PC-3 (cell line): ENCODE measurements at regions not wholly inside any gene's neighbourhood (a gene's known extent, or its start where the extent isn't known, plus 50 kb on each side); places are given as distances from the start of the nearest gene placed in this dataset.

Source experiments
- ATAC-seq: fragments of 200-7000 bp; cut with Tn5 transposase; 2 replicates; pipeline ENCODE4 v1.9.1; 2020; ENCODE audit warnings: mild to moderate bottlenecking, moderate library complexity
- BruUV-seq: library from RNA; stranded (reverse); fragments of 400-500 nt; replicated peaks from 2 replicates; lab custom pipeline; 2021; lab: Mats Ljungman, UMichigan
- CTCF ChIA-PET: fragments of 300-600 bp; sonication (Branson Sonifier 250); formaldehyde crosslinking; loops from one replicate; lab custom pipeline; 2022; ENCODE audit warnings: antibody characterized with exemption; lab: Charles Lee
- POLR2A ChIA-PET: fragments of 300-600 bp; sonication (Branson Sonifier 250); formaldehyde crosslinking; loops from one replicate; lab custom pipeline; 2022; ENCODE audit warnings: antibody characterized with exemption; ENCODE audit not compliant: unreplicated experiment; lab: Charles Lee
- DNase-seq: peaks from one replicate; pipeline ENCODE4 v3.0.0-alpha.2; 2015
- H2AFZ ChIP-seq: fragments of 300-600 bp; sonication (generic); 2 replicates; pipeline ENCODE4 v1.6.0; 2016; ENCODE audit warnings: antibody characterized with exemption, low read length
- H3F3A ChIP-seq: fragments of 300-600 bp; sonication (generic); one replicate; pipeline ENCODE4 v1.6.0; 2017; ENCODE audit warnings: antibody characterized with exemption, low read length, control low read depth, mild to moderate bottlenecking; ENCODE audit not compliant: unreplicated experiment
- H3K27ac ChIP-seq: fragments of 300-600 bp; sonication (generic); 2 replicates; pipeline ENCODE4 v1.5.1; 2016; ENCODE audit warnings: mild to moderate bottlenecking, low read length
- H3K27me3 ChIP-seq: fragments of 300-600 bp; sonication (generic); 2 replicates; pipeline ENCODE4 v1.6.1; 2016; ENCODE audit warnings: low read length, mixed read lengths
- H3K36me3 ChIP-seq: fragments of 300-600 bp; sonication (generic); 2 replicates; pipeline ENCODE4 v1.6.1; 2016; ENCODE audit warnings: low read depth, mixed run types, low read length, mixed read lengths
- H3K4me1 ChIP-seq: fragments of 300-600 bp; sonication (generic); 2 replicates; pipeline ENCODE4 v1.5.1; 2016; ENCODE audit warnings: low read length; ENCODE audit not compliant: insufficient read depth
- H3K4me2 ChIP-seq: fragments of 300-600 bp; sonication (generic); 2 replicates; pipeline ENCODE4 v1.6.0; 2016; ENCODE audit warnings: low read length
- H3K4me3 ChIP-seq: fragments of 300-600 bp; sonication (generic); 2 replicates; pipeline ENCODE4 v1.5.1; 2016; ENCODE audit warnings: mild to moderate bottlenecking, low read length, mixed read lengths
- H3K79me2 ChIP-seq: fragments of 300-600 bp; sonication (generic); 2 replicates; pipeline ENCODE4 v1.6.1; 2017; ENCODE audit warnings: low read length, mixed read lengths
- H3K9ac ChIP-seq: fragments of 300-600 bp; sonication (generic); 2 replicates; pipeline ENCODE4 v1.6.0; 2016; ENCODE audit warnings: mild to moderate bottlenecking, low read length
- H3K9me2 ChIP-seq: fragments of 300-600 bp; sonication (generic); replicated peaks from 2 replicates; pipeline ENCODE4 v1.6.1; 2016; ENCODE audit warnings: mixed run types, low read length, mixed read lengths
- H3K9me3 ChIP-seq: fragments of 300-600 bp; sonication (generic); 2 replicates; pipeline ENCODE4 v1.6.1; 2016; ENCODE audit warnings: low read length, mixed read lengths
- H4K20me1 ChIP-seq: fragments of 300-600 bp; sonication (generic); 2 replicates; pipeline ENCODE4 v1.6.1; 2016; ENCODE audit warnings: low read length, mixed read lengths
- EZH2 ChIP-seq: fragments of 300-600 bp; sonication (generic); IDR thresholded peaks from one replicate; pipeline ENCODE4 v1.6.1; 2017; ENCODE audit warnings: antibody characterized with exemption, mild to moderate bottlenecking, low read length; ENCODE audit not compliant: unreplicated experiment
- EZH2phosphoT487 ChIP-seq: fragments of 300-600 bp; sonication (generic); IDR thresholded peaks from 2 replicates; pipeline ENCODE4 v1.6.1; 2018; ENCODE audit warnings: mild to moderate bottlenecking, antibody characterized with exemption, low read length, borderline replicate concordance
- intact Hi-C: fragments of 100-400 bp; cut with micrococcal nuclease; formaldehyde crosslinking; loops from 2 replicates; pipeline ENCODE4 v1.9.0; 2023
- TF ChIP-seq, protein P1 (sequence below): fragments of 300-600 bp; sonication (generic); conservative IDR thresholded peaks from 2 replicates; pipeline ENCODE4 v1.5.1; 2017; ENCODE audit warnings: antibody characterized with exemption, low read depth, mild to moderate bottlenecking, low read length

DNA sequence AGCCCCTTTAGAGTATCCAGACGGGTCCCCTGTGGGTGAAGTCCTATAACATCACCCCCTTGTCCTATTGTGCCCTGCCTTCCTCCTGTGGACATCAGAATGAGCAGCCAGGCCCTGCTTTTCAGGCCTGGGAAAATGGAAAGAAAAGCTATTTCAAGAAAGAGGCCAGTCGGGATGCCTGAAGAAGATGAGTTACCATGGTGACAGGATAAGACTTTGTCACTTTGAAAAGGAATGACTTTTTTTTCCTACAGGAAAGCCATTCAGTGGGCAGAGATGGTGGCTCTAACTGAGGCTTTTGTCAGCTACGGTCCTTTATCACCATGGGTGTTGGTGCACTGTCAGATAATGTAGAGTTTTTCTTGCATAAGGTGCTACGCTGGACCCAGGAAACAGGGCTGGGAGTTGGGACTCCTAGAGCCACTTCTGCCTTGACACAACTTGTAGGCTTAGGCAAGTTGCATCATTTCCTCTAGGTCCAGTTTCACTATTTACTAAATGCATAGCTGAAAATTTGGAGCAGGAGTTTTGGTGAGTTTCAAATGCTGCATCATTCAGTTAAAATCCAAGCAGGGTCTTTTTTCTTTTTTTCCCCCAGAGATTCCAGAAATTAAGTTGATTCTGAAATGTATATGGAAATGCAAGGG is 179.0 kb upstream of the ADRA1D start:
- H3K79me2 ChIP-seq = no peaks in the 10 kb centered on the region
- DNase-seq (no peak), ATAC-seq (no peak)
- H3K9me2 ChIP-seq = no peaks in the 10 kb centered on the region
- TF ChIP-seq, protein P1, sequence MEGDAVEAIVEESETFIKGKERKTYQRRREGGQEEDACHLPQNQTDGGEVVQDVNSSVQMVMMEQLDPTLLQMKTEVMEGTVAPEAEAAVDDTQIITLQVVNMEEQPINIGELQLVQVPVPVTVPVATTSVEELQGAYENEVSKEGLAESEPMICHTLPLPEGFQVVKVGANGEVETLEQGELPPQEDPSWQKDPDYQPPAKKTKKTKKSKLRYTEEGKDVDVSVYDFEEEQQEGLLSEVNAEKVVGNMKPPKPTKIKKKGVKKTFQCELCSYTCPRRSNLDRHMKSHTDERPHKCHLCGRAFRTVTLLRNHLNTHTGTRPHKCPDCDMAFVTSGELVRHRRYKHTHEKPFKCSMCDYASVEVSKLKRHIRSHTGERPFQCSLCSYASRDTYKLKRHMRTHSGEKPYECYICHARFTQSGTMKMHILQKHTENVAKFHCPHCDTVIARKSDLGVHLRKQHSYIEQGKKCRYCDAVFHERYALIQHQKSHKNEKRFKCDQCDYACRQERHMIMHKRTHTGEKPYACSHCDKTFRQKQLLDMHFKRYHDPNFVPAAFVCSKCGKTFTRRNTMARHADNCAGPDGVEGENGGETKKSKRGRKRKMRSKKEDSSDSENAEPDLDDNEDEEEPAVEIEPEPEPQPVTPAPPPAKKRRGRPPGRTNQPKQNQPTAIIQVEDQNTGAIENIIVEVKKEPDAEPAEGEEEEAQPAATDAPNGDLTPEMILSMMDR = no peak
- TF ChIP-seq EZH2 (no peak), EZH2phosphoT487 (no peak)
- H3K27me3 ChIP-seq = no peaks in the 10 kb centered on the region
- no peak overlapping the region for H3K9ac ChIP-seq
- POLR2A ChIA-PET = no interaction called here
- CTCF ChIA-PET = interaction anchor here (0.7 kb wide), 1 partner anchor 1019 kb away, joined by 5 read pairs; no protein-coding TSS in a partner anchor
- no peaks in the 10 kb centered on the region for H3K9me3 ChIP-seq
- no TSS peak for BruUV-seq
- intact Hi-C loops = no loop called here
- no peak overlapping the region for H2AFZ ChIP-seq
- no peaks in the 10 kb centered on the region for H3K4me1 ChIP-seq
- H3K36me3 ChIP-seq = no peaks in the 10 kb centered on the region
- no peak overlapping the region for H3K4me2 ChIP-seq
- H4K20me1 ChIP-seq = no peaks in the 10 kb centered on the region
- H3K27ac ChIP-seq = no peak overlapping the region
- H3K4me3 ChIP-seq = no peak overlapping the region
- no peaks in the 10 kb centered on the region for H3F3A ChIP-seq

DNA sequence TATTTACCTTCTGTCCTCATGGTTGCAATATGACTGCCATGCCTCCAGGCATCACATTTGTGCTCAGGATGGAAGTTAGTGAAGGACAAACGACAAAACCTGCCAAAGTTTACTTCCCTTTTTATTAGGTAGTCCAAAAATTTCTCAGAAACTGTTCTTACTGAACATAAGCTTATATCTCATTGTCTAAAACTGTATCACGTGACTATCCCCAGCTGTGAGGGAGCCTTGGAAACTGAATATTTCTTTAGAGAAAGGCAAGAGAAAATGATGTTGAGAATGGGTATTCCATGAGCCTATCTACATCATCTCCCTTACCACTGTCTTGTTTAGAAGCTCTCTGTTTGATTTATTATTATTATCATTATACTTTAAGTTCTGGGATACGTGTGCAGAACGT is 169.1 kb upstream of the ADRA1D start:
- no TSS peak for BruUV-seq
- TF ChIP-seq, protein P1 = no peak
- TF ChIP-seq EZH2phosphoT487 = no peak
- TF ChIP-seq EZH2 = no peak
- no peaks in the 10 kb centered on the region for H4K20me1 ChIP-seq
- no peaks in the 10 kb centered on the region for H3K4me1 ChIP-seq
- no peak overlapping the region for H3K4me2 ChIP-seq
- no peaks in the 10 kb centered on the region for H3F3A ChIP-seq
- no peaks in the 10 kb centered on the region for H3K9me2 ChIP-seq
- no peaks in the 10 kb centered on the region for H3K79me2 ChIP-seq
- intact Hi-C loops = no loop called here
- ChIA-PET POLR2A (no interaction called here), CTCF (no interaction called here)
- ATAC-seq (no peak), DNase-seq (no peak)
- peak overlapping the region; percentile 19; the same call in 1 of the 2 replicates for H2AFZ ChIP-seq
- H3K4me3 ChIP-seq = no peak overlapping the region
- H3K9me3 ChIP-seq = no peaks in the 10 kb centered on the region
- no peaks in the 10 kb centered on the region for H3K27me3 ChIP-seq
- no peaks in the 10 kb centered on the region for H3K36me3 ChIP-seq
- H3K27ac ChIP-seq = no peak overlapping the region
- no peak overlapping the region for H3K9ac ChIP-seq

DNA sequence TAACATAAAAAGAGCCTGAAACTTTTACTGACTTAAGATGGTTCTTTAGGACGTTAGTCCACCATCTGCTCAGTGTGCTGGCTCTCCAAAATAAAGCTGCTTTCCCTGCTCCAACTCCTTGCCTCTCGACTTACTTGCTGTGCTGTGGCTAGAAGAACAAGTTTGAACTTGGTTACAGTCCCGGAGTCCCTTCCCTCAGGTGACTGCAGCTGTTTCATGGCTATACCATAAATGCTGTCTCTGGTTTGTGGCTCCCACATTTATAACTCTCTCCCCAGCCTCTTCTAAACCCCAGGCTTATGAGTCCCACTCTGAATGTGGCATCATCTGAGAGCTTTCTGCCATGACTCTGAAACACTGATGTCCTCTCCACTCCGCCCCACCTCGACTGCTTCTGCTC is 166.2 kb upstream of the ADRA1D start:
- no peaks in the 10 kb centered on the region for H4K20me1 ChIP-seq
- no peak overlapping the region for H2AFZ ChIP-seq
- H3K9ac ChIP-seq = no peak overlapping the region
- DNase-seq (no peak), ATAC-seq (no peak)
- intact Hi-C loops = no loop called here
- no peaks in the 10 kb centered on the region for H3K36me3 ChIP-seq
- TF ChIP-seq, protein P1 = no peak
- TF ChIP-seq EZH2phosphoT487 (no peak), EZH2 (no peak)
- H3K9me2 ChIP-seq = no peaks in the 10 kb centered on the region
- no peaks in the 10 kb centered on the region for H3K79me2 ChIP-seq
- no peaks in the 10 kb centered on the region for H3F3A ChIP-seq
- POLR2A ChIA-PET = no interaction called here
- H3K27me3 ChIP-seq = no peaks in the 10 kb centered on the region
- H3K4me3 ChIP-seq = no peak overlapping the region
- no peak overlapping the region for H3K27ac ChIP-seq
- no peak overlapping the region for H3K4me2 ChIP-seq
- BruUV-seq = no TSS peak
- CTCF ChIA-PET = no interaction called here
- H3K9me3 ChIP-seq = no peaks in the 10 kb centered on the region
- H3K4me1 ChIP-seq = no peaks in the 10 kb centered on the region
